Mammary epithelial cell (primary cell): ENCODE measurements at regions not wholly inside any gene's neighbourhood (a gene's known extent, or its start where the extent isn't known, plus 50 kb on each side); places are given as distances from the start of the nearest gene placed in this dataset.

Source experiments
- EZH2 ChIP-seq: IDR thresholded peaks from 2 replicates; pipeline ENCODE4 v1.6.1; 2012; ENCODE audit warnings: low read length, inconsistent platforms, borderline replicate concordance
- TF ChIP-seq, protein P1 (sequence below), 2 donors: IDR thresholded peaks in 1 of 2; conservative IDR thresholded peaks in 1 of 2; 2 replicates each; pipeline ENCODE4 v1.5.1; 2011 to 2012; ENCODE audit warnings: inconsistent platforms in 2 of 2, low read length in 2 of 2, mild to moderate bottlenecking in 2 of 2, control low read depth in 1 of 2, low read depth in 1 of 2; ENCODE audit not compliant: insufficient read depth in 1 of 2; ENCODE audit errors: extremely low read depth in 1 of 2

- TF ChIP-seq, protein P1, sequence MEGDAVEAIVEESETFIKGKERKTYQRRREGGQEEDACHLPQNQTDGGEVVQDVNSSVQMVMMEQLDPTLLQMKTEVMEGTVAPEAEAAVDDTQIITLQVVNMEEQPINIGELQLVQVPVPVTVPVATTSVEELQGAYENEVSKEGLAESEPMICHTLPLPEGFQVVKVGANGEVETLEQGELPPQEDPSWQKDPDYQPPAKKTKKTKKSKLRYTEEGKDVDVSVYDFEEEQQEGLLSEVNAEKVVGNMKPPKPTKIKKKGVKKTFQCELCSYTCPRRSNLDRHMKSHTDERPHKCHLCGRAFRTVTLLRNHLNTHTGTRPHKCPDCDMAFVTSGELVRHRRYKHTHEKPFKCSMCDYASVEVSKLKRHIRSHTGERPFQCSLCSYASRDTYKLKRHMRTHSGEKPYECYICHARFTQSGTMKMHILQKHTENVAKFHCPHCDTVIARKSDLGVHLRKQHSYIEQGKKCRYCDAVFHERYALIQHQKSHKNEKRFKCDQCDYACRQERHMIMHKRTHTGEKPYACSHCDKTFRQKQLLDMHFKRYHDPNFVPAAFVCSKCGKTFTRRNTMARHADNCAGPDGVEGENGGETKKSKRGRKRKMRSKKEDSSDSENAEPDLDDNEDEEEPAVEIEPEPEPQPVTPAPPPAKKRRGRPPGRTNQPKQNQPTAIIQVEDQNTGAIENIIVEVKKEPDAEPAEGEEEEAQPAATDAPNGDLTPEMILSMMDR (conservative IDR thresholded peaks at IDR 0.05 in 1 of 2, IDR thresholded peaks at IDR 0.05 in 1 of 2; ENCODE audit: extremely low read depth in 1 of 2, insufficient read depth in 1 of 2, low read depth in 1 of 2, low read length in 2 of 2): no peak
- no peak for TF ChIP-seq EZH2
Observed at GRCh38 chr4:96039217-96039616, 199.3 kb downstream of the PDHA2 start.
